ENCODE measurements at regions not wholly inside any gene's neighbourhood (a gene's known extent, or its start where the extent isn't known, plus 50 kb on each side); places are given as distances from the start of the nearest gene placed in this dataset.

DNA sequence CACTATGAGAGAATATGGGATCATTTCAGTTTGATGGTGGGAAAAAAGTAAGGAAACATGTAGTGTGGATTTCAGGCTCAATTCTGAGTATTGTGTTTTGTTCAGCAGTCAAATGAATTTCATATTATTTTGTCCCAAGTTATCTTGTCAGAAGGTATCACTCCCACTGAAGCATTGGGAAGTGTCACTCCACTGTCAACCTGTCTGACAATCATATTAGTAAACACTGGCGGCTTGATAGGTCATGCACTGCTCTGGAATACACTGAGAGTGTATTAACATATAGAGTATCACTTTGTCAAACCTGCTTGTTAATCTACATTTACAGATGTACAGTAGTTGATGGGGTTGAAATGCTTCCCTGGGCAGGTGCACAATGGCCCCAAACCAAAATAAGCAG is 203.6 kb downstream of the HS3ST3A1 start:
- TF ChIP-seq, protein P1, sequence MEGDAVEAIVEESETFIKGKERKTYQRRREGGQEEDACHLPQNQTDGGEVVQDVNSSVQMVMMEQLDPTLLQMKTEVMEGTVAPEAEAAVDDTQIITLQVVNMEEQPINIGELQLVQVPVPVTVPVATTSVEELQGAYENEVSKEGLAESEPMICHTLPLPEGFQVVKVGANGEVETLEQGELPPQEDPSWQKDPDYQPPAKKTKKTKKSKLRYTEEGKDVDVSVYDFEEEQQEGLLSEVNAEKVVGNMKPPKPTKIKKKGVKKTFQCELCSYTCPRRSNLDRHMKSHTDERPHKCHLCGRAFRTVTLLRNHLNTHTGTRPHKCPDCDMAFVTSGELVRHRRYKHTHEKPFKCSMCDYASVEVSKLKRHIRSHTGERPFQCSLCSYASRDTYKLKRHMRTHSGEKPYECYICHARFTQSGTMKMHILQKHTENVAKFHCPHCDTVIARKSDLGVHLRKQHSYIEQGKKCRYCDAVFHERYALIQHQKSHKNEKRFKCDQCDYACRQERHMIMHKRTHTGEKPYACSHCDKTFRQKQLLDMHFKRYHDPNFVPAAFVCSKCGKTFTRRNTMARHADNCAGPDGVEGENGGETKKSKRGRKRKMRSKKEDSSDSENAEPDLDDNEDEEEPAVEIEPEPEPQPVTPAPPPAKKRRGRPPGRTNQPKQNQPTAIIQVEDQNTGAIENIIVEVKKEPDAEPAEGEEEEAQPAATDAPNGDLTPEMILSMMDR (conservative IDR thresholded peaks at IDR 0.05; ENCODE audit: low read length), result no peak
- no peak for TF ChIP-seq EZH2phosphoT487 (IDR thresholded peaks at IDR 0.05; ENCODE audit: borderline replicate concordance)
